H1 (cell line): ENCODE measurements at regions not wholly inside any gene's neighbourhood (a gene's known extent, or its start where the extent isn't known, plus 50 kb on each side); places are given as distances from the start of the nearest gene placed in this dataset.

Experiments used
- BACH1 ChIP-seq: IDR thresholded peaks from 2 replicates; pipeline ENCODE4 v1.6.1; 2012; ENCODE audit warnings: low read length, improper control_type of control experiment
- KDM1A ChIP-seq: fragments of 200-600, 300-600 bp; sonication (generic); IDR thresholded peaks from 2 replicates; pipeline ENCODE4 v1.7.1; 2016; ENCODE audit warnings: mild to moderate bottlenecking, low read length, borderline replicate concordance
- SIX5 ChIP-seq: IDR thresholded peaks from 2 replicates; pipeline ENCODE4 v1.6.1; 2011; ENCODE audit warnings: mild to moderate bottlenecking, low read depth, low read length
- TCF12 ChIP-seq: IDR thresholded peaks from 2 replicates; pipeline ENCODE4 v1.6.1; 2011; ENCODE audit warnings: low read depth, mild to moderate bottlenecking, low read length
- TF ChIP-seq, protein P1 (sequence below): IDR thresholded peaks from 2 replicates; pipeline ENCODE4 v1.6.1; 2012; ENCODE audit warnings: inconsistent platforms

DNA sequence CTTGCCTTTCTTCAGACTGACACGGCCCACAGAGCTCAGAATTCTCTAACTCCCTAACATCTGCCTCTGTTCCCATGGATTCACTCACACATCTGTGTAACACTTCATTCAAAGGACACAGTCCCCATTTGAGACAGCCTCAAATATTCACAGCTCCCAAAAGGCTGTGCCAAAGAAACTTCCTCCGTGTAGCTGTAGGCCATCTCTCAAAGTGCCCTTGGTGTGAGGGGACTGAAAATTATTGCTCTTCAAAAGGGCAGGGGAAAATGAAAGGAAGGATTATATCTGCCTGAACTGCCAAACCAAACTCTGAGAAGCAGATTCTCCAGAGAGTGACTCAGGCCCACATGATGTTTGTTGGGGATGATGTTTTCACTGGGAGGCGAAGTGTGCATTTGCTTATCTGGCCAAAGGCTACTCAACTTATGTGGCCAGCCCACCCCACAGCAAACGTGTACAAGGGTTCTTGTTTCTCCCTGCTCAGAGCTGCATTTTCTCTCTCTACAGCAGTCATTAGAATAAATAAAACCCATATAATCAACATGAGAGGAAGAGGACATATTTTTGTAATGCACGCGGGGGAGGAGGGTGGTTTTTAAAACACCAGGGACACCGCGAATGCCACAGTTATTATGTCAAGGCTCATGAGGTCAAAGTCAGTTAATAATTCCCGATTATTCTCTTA, 302.4 kb upstream of the NFE2L3 start (continued):
- TF ChIP-seq SIX5, result no peak
- no peak for TF ChIP-seq BACH1
- TF ChIP-seq, protein P1, sequence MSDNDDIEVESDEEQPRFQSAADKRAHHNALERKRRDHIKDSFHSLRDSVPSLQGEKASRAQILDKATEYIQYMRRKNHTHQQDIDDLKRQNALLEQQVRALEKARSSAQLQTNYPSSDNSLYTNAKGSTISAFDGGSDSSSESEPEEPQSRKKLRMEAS, result no peak
- no peak for TF ChIP-seq TCF12
- no peak for TF ChIP-seq KDM1A
